Thoracic aorta (tissue), 2 donors: ENCODE measurements at regions not wholly inside any gene's neighbourhood (a gene's known extent, or its start where the extent isn't known, plus 50 kb on each side); places are given as distances from the start of the nearest gene placed in this dataset.

Source experiments
- ATAC-seq: fragments of 150-250 bp; one replicate; pipeline ENCODE4 v1.8.0; 2017; ENCODE audit warnings: low read depth; ENCODE audit not compliant: insufficient number of reproducible peaks, low FRiP score
- DNase-seq: peaks from one replicate; pipeline ENCODE4 v3.0.0-alpha.2; 2020; ENCODE audit warnings: low spot score
- H3K27ac ChIP-seq, 2 donors: fragments of 200-600 bp; sonication (generic); 1 replicate in 1 of 2; 2 replicates in 1 of 2; pipeline ENCODE4 v1.5.1; 2016; ENCODE audit warnings: mild to moderate bottlenecking in 2 of 2, moderate library complexity in 2 of 2
- H3K27me3 ChIP-seq: fragments of 200-600 bp; sonication (generic); replicated peaks from 2 replicates; pipeline ENCODE4 v1.6.0; 2016; ENCODE audit warnings: mild to moderate bottlenecking; ENCODE audit not compliant: insufficient read depth
- H3K36me3 ChIP-seq: fragments of 200-600 bp; sonication (generic); one replicate; pipeline ENCODE4 v1.5.1; 2016
- H3K4me1 ChIP-seq, 2 donors: fragments of 200-600 bp; sonication (generic); 1 replicate in 1 of 2; 2 replicates in 1 of 2; pipeline versions ENCODE4 v1.5.1 to v1.6.0; 2016; ENCODE audit warnings: low read depth in 2 of 2, mild to moderate bottlenecking in 1 of 2; ENCODE audit not compliant: control insufficient read depth in 1 of 2
- H3K4me3 ChIP-seq: fragments of 200-600 bp; sonication (generic); 2 replicates; pipeline ENCODE4 v1.5.1; 2016; ENCODE audit warnings: mild to moderate bottlenecking
- H3K9me3 ChIP-seq: fragments of 200-600 bp; sonication (generic); 2 replicates; pipeline ENCODE4 v1.5.1; 2016
- CTCF ChIP-seq: fragments of 200-600 bp; sonication (generic); IDR thresholded peaks from one replicate; pipeline ENCODE4 v1.5.1; 2019; ENCODE audit warnings: antibody characterized with exemption

- Histone ChIP-seq H3K36me3 (no peaks in the 10 kb centered on the region), H3K27ac (no peak overlapping the region), H3K4me3 (no peak overlapping the region), H3K9me3 (no peaks in the 10 kb centered on the region), H3K27me3 (no peaks in the 10 kb centered on the region), H3K4me1 (no peaks in the 10 kb centered on the region)
- ATAC-seq (no peak), DNase-seq (no peak)
- TF ChIP-seq CTCF, result no peak
These were observed 175.5 kb upstream of the ADGRL3 start for GRCh38 chr4:61024610-61025009.

GRCh38 chr4:61027939-61028338 is 172.2 kb upstream of the ADGRL3 start:
- Histone ChIP-seq H3K27ac (no peak overlapping the region), H3K4me1 (no peaks in the 10 kb centered on the region), H3K4me3 (no peak overlapping the region), H3K9me3 (no peaks in the 10 kb centered on the region), H3K27me3 (no peaks in the 10 kb centered on the region), H3K36me3 (no peaks in the 10 kb centered on the region)
- ATAC-seq, result no peak
- DNase-seq, result no peak
- no peak for TF ChIP-seq CTCF

- ATAC-seq, result no peak
- TF ChIP-seq CTCF, result no peak
These were observed 163.9 kb upstream of the ADGRL3 start for GRCh38 chr4:61036071-61036684.

GRCh38 chr4:61041527-61041926 is 158.6 kb upstream of the ADGRL3 start:
- DNase-seq (no peak), ATAC-seq (no peak)
- H3K4me1 ChIP-seq, result no peaks in the 10 kb centered on the region
- no peaks in the 10 kb centered on the region for H3K9me3 ChIP-seq
- TF ChIP-seq CTCF, result no peak
- no peaks in the 10 kb centered on the region for H3K36me3 ChIP-seq
- H3K27me3 ChIP-seq, result no peaks in the 10 kb centered on the region
- no peak overlapping the region for H3K27ac ChIP-seq
- H3K4me3 ChIP-seq, result no peak overlapping the region

More at GRCh38 chr4:61036071-61036684, 163.9 kb upstream of the ADGRL3 start:
- no peaks in the 10 kb centered on the region for H3K36me3 ChIP-seq
- no peaks in the 10 kb centered on the region for H3K9me3 ChIP-seq
- no peaks in the 10 kb centered on the region for H3K27me3 ChIP-seq
- H3K4me1 ChIP-seq, result no peaks in the 10 kb centered on the region
- no peak overlapping the region for H3K27ac ChIP-seq
- H3K4me3 ChIP-seq, result no peak overlapping the region
- DNase-seq, result no peak

GRCh38 chr4:61044837-61045236 is 155.3 kb upstream of the ADGRL3 start:
- Histone ChIP-seq H3K27ac (no peak overlapping the region), H3K27me3 (no peaks in the 10 kb centered on the region), H3K4me1 (peaks cover 0 to 7% of the 10 kb centered on the region in 2 donors), H3K4me3 (no peak overlapping the region), H3K9me3 (no peaks in the 10 kb centered on the region), H3K36me3 (no peaks in the 10 kb centered on the region)
- TF ChIP-seq CTCF, result no peak
- DNase-seq (no peak), ATAC-seq (no peak)
